GF-D8 (cell line): ENCODE measurements at regions not wholly inside any gene's neighbourhood (a gene's known extent, or its start where the extent isn't known, plus 50 kb on each side); places are given as distances from the start of the nearest gene placed in this dataset.
A peak's percentile ranks its signal among the peaks of the same experiment; 100 is the strongest.
"Not testable (repeated sequence)": the region's sequence is repeated elsewhere in the genome, so short reads cannot be mapped to it uniquely, and the experiment has no call there.

Experiments used
- DNase-seq: peaks from one replicate; lab custom pipeline; 2025; lab: John Stamatoyannopoulos, UW

DNA sequence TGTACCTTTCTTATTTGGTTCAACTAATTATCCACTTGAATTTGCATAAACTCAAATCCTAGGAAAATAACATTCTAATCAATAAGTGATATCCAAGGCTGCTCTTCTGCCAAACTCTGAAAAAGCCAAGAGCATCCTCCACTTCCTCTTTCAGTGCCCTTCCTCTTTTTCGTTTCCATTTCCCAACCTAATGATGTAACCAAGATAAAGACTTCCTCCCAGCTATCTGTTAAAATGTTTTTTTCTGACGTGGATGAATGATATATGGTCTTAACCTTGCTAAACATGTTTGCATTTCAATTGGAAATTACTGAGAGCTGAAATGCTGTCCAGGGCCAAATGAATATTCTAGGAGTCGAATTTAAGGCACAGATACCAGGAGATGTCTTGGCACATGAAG lies 459.5 kb upstream of the PDE3A start:
- peak; percentile 61 for DNase-seq

DNA sequence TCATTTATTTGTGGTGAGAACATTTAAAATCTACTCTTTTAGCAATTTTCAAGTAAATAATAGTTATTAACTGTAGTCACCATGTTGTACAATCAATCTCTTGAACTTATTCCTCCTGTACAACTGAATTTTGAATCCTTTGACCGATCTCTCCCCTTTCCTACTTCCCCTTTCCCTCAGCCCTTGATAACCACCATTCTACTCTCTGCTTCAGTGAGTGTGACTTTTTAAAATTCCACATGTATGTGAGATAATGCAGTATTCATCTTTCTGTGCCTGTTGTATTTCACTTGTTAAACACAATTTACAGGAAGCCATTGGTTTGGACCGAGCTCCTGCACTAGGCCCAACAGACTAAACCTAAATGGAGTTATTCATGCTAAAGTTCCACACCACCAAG lies 458.9 kb upstream of the PDE3A start:
- no peak for DNase-seq

GRCh38 chr12:19910681-19911080 lies 457.7 kb upstream of the PDE3A start:
- DNase-seq = no peak

GRCh38 chr12:19912991-19913390 lies 455.3 kb upstream of the PDE3A start:
- DNase-seq = no peak

DNA sequence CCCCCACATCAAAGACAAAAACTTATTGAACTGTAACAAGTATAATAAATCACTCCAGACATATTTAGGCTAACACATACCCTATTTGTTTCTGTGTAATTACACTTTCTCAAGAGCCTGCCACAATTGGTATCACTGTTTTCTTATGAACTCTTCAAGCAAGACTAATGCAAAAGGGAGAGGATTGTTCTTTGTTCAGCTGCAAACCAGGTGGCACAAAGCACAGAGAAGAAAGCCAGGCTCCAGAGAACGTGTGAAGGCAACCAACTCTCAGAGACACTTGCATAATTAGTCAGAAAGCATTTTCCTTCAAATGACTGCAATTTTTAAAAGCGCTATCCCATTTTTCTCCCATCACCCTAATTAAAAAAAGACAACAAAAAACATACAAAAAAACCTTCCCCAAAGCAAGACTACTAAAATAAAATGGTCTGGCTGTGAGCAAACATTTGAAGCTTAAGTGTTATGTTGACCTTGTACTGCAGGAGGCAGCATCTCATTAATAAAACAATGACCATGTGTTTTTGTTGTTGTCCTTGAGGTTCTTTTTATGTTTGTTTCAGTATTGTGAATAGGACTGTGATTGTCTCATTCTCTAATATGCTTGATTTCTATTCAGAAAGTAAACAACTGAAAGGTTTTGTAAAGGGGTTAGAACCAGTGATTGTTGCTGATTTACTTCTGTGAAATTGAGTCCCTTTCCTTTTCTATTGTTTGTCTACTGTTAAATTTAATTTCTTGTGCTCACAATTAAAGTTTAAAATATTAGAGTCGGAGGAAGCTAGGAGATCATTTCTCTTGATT lies 452.7 kb upstream of the PDE3A start:
- DNase-seq = no peak

DNA sequence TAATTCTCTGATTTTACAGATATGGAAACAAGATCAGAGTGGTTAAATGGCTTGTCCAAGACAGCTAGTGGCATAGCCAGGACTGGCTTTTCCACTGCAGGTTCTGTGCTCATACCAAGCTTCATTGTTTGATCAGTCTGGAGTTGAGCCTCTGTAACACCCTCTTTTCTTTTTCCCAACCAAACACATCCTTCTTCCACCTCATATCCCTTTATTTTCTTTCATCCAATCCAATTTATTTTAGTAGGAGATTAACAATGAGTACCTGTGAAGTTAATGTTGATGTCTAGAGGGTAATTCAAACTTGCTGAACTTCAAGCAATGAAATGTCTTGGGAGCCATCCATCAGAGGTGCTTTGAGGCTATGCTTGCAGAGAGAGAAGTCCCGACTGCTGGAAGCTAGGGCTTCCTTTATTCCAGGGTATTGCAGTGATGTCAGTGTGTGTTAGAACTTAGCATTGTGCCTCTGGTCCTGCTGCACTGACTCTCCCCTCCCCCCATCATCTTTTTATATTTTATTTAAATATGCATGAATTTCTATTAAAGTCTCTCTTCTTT lies 452.1 kb upstream of the PDE3A start:
- DNase-seq = no peak

GRCh38 chr12:19916974-19917373 lies 451.4 kb upstream of the PDE3A start:
- no peak for DNase-seq

- DNase-seq = not testable (repeated sequence)
These were observed 446.6 kb upstream of the PDE3A start for GRCh38 chr12:19921716-19922115.

DNA sequence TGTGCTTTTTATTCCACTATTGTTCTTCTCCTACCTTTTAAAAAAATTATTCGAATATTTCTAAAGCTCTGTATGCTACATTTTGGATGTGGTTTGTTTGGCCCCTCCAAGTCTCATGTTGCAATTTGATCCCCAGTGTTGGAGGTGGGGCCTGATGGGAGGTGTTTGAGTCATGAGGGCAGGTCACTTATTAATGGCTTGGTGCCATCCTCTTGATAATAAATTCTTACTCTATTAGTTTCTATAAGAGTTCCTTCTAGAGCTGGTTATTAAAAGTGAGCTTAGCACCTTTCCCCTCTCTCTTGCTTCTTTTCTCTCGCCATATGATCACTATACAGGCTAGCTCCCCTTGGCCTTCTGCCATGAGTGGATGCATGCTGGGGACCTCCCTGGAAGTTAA lies 445.6 kb upstream of the PDE3A start:
- no peak for DNase-seq

DNA sequence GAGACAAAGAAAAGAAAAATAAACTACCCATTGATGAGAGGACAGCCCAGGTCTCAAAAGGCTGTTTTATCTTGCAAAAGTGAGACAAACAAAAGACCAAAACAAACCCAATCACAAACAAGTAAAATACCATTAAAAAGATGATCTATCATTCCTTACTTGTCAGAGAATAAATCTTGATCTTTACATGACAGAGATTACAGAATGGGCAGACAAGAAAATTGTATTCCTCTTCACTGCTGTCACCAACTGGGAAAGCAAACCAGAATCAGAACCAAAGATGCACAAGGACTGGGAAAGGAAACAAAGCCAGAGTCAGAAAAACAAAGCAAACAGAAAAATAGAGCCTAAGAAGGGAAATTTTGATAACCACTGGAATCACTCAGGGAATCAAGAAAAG lies 444.0 kb upstream of the PDE3A start:
- DNase-seq = no peak

- no peak for DNase-seq
These were observed 442.5 kb upstream of the PDE3A start for GRCh38 chr12:19925841-19926240.

DNA sequence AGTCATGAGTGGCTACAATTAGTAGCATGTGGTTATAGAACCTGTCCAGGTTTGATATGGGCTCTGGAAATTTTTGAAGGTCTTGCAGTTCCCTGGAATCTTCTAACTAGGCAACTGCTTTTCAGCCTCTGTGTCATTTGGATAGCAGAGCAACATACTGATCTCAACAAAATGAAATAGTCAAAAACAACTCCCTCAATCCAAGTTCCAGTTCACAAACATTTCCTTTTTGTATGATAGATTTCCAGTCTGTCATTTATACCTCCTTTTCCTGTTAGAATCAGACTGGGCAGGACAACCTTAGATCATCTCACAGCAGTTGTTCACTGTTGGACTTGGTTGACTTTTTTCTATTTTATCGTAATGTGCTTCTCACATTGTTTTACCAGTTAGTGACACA lies 442.1 kb upstream of the PDE3A start:
- no peak for DNase-seq

GRCh38 chr12:19927661-19928060 lies 440.7 kb upstream of the PDE3A start:
- DNase-seq = no peak

GRCh38 chr12:19932413-19932812 lies 435.9 kb upstream of the PDE3A start:
- no peak for DNase-seq

- DNase-seq = no peak
These were observed 434.4 kb upstream of the PDE3A start for GRCh38 chr12:19933924-19934323.

DNA sequence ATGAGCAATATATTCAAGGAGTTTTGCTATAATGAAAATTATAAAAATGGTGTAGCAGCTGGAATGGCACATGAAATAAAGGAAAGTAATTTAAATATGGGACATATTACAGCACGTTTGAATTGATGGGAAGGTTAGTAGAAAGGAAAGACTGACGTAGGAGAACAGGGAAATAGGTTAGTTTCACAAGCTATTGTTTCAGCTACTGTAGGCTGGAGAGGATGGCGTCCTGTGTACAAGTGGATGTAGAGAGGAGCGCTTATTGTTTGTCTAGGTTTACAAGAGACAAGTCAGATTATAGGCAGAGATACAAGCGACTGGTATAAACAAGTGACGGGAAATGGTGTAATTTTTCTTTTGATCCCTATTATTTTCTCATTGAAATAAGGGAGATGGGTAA lies 431.2 kb upstream of the PDE3A start:
- DNase-seq = no peak

DNA sequence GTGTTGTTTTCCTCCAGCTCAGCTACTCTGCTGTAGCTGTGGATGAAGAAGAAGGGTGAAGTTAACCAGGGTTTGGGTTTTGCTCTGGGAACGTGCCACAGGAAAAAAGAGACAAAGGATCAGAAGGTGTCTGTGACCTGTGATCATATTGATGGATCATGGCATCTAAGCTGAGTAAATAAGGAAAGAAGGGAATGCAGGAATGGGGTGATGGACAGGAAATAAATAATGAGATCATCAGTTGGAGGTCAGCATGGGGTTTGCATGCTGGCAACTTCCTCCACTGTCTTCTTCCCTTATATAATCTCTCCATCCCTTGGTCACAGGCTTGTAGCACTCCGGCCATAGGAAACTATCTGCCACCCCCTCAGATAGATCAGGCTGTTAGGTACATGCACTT lies 430.3 kb upstream of the PDE3A start:
- DNase-seq = no peak

DNA sequence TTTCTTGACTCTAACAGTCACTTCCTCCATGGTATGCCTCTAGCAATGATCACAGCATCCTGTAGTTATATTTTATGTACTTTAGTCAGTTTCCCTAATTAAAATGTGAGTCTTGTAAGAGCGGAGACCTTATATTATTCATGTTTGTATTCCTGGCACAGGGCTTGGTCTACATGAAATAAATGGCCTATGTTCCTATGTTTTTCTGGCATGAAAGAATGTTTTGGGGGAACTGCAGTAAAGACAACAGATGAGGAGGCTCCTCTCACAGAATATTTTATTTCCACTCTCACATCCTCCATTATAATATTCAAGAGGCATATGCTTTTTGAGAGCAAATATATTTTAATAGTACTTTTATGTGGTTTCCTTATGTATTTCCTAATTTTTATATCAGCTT lies 429.8 kb upstream of the PDE3A start:
- DNase-seq = no peak

- DNase-seq = no peak
These were observed 428.1 kb upstream of the PDE3A start for GRCh38 chr12:19940267-19940666.

GRCh38 chr12:19941096-19941495 lies 427.2 kb upstream of the PDE3A start:
- DNase-seq = no peak

DNA sequence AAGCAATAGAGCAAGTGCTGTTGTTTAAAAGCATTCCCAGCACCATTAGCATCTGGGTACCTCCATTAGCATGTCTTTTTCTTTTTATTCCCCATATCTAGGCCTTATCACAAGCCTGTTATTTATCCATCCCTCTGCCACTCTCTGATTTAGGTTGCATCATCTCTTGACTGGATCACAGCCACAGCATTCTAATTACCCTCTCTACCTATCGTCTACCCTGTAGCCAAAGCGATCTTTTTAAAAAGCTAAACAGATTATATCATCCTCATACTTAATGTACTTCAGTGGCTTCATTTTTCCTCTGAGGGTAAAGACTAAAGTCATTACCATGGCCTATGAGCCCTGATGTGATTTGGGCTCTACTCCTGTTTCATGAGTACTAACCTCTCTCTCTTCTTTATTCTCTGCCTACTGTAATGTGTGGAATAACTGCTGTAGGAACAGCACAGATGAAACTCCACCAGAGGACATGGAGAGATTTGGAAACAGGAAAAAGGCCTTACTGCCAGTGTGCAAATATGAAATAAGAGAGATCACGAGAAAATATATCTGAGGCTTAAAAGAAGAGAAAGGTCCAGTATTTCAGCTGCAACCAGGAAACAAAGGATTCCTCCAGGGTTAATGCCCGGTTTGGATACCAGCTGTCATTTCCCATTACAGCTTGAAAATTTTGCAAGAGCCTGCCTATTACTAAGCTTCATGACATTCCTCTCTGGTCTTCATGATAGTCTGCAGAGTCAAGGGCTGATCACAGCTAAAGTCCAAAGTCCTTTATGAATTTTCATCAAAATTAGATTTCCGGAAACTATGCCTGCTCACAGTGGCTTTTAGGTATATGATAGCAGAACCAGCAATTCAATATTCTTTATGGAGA lies 422.5 kb upstream of the PDE3A start:
- DNase-seq = no peak

DNA sequence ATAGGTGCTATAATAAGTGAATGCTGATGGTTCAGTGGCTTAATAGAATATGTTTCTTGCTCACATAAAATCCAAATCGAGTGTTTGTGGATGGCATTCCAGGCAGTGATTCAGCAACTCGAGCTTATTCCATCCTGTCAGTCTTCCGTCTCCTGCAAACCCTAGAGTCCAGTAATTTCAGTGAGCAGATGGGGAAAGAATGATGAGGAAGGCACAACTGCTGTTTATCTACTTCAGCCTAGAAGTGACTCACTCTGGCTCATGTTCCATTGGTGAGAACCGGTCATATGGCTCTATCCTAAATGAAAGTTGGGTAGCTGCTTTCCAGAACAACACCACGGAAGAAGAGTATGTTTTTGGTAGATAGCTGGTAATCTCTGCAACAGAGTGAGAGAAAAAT lies 421.8 kb upstream of the PDE3A start:
- DNase-seq = no peak

- DNase-seq = no peak
These were observed 421.0 kb upstream of the PDE3A start for GRCh38 chr12:19947344-19947743.
